IPS DF 4.7 (cell line): ENCODE measurements at regions not wholly inside any gene's neighbourhood (a gene's known extent, or its start where the extent isn't known, plus 50 kb on each side); places are given as distances from the start of the nearest gene placed in this dataset.
"Not testable (repeated sequence)": the region's sequence is repeated elsewhere in the genome, so short reads cannot be mapped to it uniquely, and the experiment has no call there.

Experiments used
- DNase-seq: peaks from one replicate; pipeline ENCODE4 v3.0.0-alpha.2; 2013; ENCODE audit warnings: low spot score; ENCODE audit errors: extremely low read depth

DNA sequence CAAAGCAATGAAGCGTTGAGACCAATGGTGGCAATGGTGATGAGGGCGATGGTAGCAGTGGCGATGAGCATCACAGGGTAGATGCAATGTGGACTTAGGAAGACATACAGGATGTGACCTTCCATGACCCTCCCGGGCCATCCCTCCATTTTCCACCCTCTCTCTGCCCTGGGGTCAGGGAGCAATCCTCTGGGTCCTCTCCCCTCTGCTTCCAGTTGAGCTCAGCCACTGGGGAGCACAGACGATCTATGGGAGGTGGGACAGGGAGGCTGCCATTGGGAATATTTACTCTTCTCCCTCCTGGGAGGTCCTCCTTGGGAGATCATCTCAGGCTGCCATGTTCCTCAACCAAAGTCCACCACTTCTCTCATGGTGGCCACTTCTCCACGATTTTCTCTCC is 260.7 kb upstream of the FOXF1 start:
- no peak for DNase-seq

DNA sequence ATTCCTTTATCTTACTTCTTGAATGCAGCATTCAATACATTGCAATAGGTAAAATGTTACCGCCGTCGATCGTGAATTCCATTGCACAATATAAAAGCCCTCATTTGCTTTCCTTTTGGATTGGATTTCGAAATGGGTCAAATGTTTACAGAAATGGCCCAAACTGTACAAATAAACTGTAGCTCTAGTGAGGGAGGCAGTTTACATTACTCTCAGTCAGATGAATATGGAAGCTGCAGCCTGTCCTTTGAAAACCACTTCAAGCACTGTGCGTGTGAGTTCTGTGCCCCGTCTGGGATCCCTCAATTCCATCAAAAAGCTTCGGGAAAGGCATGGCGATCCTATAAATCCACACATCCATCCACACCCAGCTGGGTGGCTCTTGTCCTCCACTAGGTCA is 258.6 kb upstream of the FOXF1 start:
- no peak for DNase-seq

DNA sequence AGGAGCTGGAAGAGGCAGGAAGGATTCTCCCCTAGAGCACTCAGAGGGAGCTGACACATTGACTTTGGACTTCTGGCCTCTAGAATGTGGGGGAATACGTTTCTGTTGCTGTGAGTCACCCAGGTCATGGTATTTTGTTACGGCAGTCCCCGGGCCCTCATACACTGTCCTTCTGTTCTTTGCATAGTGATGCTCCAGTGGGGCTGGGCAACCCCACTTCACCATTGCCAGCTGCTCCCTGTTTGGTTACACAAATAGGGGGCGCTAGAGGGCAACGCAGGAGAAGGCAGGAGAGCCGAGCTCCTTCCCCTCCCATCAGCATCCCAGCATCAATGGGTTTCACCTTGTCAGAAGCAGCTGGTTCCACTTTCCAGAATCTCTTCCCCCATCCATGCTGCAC is 257.7 kb upstream of the FOXF1 start:
- no peak for DNase-seq

DNA sequence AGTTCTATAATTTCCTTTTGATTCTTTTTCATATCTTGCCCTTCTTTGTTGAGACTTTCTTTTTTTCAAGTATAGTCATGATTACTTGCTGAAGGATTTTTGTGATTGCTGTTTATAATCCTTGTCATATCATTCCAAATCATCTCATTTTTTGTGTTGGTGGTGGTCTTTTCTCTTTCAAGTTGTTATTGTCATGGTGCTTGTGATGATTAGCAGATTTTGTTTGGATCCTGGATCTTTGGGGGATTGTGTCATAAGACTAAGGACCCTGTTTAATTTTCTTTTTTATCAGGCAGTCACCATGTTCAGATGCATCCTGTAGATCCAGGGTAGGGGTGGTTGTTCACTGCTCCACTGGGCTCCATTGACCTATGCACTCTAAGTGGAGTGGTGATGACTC is 254.4 kb upstream of the FOXF1 start:
- no peak for DNase-seq

DNA sequence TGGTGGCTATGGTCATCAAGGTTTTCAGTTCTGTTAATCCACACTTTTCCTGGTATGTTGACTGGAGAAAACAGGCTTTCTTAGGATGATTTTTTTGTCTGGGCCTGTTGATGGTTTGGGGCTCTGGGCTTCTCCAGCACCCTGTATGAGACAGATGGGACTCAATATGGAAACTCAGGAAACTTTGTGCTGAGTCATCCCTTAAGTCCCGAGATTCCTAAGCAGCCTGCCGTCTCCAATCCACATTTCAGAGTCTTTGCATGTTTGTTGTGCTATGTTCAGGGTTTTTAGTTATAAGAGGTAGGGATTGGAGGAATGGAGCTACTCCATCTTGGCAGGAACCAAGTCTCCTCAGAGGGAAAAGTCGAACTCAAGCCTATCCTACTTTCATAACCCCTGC is 253.3 kb upstream of the FOXF1 start:
- no peak for DNase-seq

DNA sequence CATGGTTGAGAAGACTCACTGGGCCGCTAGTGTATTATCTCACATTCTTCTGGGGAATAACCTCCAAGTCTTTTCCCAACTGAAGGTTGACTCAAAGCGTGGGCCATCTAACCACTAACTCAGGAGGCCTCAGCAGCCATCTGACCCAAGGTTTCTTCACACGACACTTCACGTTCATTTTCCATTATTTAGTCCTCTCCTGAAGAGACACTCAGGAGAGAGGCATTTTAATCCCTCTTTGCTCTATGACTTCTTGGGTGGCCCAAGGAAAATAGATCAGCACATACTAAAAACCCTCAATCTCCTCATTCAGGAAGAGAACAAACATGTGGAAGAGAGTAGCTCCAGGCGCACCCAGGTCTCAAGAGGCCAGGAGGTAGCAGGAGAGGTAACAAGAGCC is 252.8 kb upstream of the FOXF1 start:
- DNase-seq = no peak

GRCh38 chr16:86258713-86259112 is 251.6 kb upstream of the FOXF1 start:
- DNase-seq = no peak

DNA sequence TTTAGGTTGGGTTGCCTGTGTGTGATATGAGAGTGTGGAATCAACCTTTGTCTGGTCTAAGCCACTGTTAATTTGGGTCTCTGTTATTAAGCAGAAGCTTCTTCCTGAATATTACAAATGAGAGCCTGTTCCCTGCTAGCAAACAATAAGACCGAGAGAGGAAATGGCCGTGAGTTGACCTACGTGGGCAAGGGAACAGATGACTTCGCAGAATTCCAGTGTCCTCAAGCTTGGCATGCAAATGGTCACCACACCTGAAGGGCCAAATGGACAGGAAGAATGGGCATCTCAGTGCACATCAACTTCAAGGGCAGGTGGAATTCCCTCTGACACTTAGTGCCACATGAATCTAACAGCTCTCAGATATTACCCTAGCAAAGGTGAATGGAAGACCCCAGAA is 250.8 kb upstream of the FOXF1 start:
- no peak for DNase-seq

DNA sequence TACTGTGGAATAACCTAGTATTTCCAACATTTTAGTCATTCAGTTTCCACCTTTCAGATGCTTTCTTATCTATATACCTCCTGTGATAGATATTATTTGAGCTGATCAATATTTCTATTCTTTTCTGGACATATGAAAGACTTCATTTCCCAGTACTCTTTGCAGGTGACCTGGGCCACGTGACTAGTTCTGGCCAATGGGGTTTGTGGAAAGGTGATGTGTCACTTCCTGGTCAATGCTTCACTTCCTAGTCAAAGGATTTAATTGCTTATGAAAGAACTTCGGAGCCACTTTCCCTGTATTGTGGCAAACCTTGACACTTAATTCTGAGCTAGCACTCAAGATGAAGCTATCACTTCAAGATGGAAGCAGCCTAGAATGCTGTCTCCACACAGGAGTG is 248.9 kb upstream of the FOXF1 start:
- no peak for DNase-seq

DNA sequence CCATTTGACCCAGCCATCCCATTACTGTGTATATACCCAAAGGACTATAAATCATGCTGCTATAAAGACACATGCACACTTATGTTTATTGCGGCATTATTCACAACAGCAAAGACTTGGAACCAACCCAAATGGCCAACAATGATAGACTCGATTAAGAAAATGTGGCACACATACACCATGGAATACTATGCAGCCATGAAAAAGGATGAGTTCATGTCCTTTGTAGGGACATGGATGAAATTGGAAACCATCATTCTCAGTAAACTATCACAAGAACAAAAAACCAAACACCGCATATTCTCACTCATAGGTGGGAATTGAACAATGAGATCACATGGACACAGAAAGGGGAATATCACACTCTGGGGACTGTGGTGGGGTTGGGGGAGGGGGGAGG is 242.7 kb upstream of the FOXF1 start:
- not testable (repeated sequence) for DNase-seq

DNA sequence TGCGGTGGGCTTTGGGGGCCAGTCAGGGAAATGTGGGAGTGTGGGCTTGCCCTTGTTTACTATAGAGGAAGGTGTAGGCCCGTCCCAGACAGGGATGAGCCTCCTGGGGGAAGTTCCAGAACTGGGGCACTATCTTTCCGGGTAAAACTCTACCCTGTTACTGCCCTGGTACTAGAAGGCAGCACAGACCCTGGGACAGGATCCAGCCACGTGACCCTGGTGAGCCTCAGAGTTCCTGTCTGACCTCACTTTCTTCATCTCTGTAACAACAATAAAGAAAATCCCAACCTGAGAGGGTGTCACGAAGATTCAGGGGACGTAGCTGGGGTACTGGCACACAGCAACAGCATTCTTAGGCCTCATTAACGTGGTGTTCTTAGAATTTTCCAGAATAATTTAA is 239.6 kb upstream of the FOXF1 start:
- DNase-seq = no peak

DNA sequence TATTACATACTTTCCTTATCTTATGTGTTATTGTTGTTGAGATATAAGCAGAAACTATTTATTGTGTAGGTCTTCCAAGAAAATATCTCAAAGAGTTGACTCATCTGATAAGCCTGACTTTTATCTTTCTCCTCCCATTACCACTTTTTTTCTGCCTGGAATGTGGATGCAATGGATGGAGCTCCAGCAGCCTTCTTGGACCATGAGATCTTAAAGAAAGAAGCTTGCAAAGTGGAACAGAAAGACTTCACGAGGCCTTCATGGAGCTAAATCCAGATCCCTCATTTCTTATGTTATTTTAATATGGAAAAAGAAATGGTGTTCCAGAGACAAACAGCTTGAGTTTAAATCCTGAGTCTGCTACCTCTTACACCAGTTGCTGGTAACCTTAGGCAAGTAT is 237.6 kb upstream of the FOXF1 start:
- no peak for DNase-seq

- no peak for DNase-seq
These were observed 233.1 kb upstream of the FOXF1 start for GRCh38 chr16:86277221-86277620.

DNA sequence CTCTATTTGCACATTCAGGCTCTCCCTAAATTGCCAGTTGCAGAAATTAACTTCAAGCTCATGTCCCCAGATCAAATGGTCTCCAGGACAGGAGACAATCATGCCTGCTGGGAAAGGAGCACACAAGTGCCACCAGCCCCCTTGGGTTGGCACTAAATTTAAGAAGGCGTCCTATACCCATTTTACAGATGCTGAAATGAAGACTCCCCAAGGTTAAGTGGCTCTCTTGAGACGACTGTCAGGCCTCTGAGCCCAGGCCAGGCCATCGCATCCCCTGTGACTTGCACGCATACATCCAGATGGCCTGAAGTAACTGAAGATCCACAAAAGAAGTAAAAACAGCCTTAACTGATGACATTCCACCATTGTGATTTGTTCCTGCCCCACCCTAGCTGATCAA is 232.5 kb upstream of the FOXF1 start:
- not testable (repeated sequence) for DNase-seq

- DNase-seq = no peak
These were observed 228.9 kb upstream of the FOXF1 start for GRCh38 chr16:86281421-86281820.

- DNase-seq = no peak
These were observed 226.4 kb upstream of the FOXF1 start for GRCh38 chr16:86283944-86284343.

DNA sequence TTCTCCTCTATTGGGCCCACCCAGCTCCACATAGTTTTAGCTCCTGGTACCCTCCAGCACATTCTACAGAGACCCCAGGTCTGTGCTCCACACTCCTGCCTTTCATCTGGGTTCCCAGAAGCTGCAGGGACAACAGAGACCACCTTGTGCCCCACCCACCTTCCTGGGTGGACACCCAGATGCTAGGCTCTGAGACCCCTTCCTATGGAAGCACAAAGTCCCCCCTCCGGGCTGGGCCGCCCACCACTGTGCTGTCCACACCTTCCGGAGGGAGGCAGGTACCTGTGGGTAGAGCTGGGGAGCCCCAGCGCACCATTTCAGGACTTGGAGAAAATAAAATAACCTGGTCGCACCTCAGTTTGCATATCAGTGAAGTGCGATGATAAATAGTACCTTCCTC is 224.9 kb upstream of the FOXF1 start:
- DNase-seq = no peak

- DNase-seq = no peak
These were observed 224.1 kb upstream of the FOXF1 start for GRCh38 chr16:86285938-86286921.

- no peak for DNase-seq
These were observed 223.2 kb upstream of the FOXF1 start for GRCh38 chr16:86286991-86287663.

GRCh38 chr16:86287664-86288201 is 222.6 kb upstream of the FOXF1 start:
- no peak for DNase-seq

DNA sequence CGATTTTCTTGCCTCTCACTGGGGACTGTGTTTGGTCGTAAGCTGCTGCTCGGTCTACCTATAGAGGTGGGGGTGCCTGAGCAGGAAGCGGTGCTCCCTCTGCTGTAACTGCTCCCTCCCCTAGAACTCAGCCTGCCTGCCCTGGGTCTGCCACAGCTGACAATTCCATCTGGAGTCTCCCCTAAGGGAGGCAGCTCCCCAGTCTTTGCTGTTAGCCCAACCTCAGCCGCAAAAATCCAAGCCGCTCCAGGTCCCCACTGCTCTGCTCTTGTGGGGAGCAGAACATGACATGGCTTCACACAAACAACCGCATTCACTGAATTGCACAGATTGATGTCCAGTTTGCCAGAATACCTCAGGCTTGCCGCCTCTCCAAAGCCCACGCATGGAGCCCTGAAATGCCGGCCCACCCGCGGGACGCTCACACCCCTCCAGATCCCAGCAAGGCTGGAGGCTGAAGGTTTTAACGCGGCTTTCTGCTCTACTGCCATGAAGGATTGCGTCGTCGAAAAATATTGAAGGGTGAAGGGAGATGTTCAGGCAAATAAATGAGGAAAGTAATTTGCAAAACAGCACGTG is 221.5 kb upstream of the FOXF1 start:
- no peak for DNase-seq

- no peak for DNase-seq
These were observed 221.0 kb upstream of the FOXF1 start for GRCh38 chr16:86289304-86289703.
